DLD1 (cell line): ENCODE measurements at regions not wholly inside any gene's neighbourhood (a gene's known extent, or its start where the extent isn't known, plus 50 kb on each side); places are given as distances from the start of the nearest gene placed in this dataset.

ENCODE experiments used
- in situ Hi-C: cut with HindIII; loops from 2 replicates; pipeline ENCODE4 v1.10.0; 2017; ENCODE audit warnings: low sequenced_read_pairs

GRCh38 chr10:3526727-3527501 is 258.1 kb downstream of the KLF6 start:
- in situ Hi-C loops = no loop called here

GRCh38 chr10:3525832-3526449 is 259.1 kb downstream of the KLF6 start:
- in situ Hi-C loops = no loop called here

GRCh38 chr10:3524086-3524960 is 260.7 kb downstream of the KLF6 start:
- in situ Hi-C loops = no loop called here

- in situ Hi-C loops = no loop called here
Observed at GRCh38 chr10:3523309-3524050, 261.5 kb downstream of the KLF6 start.

GRCh38 chr10:3516923-3517255 is 268.1 kb downstream of the KLF6 start:
- in situ Hi-C loops = no loop called here

- in situ Hi-C loops = no loop called here
Observed at GRCh38 chr10:3516234-3516922, 268.6 kb downstream of the KLF6 start.

GRCh38 chr10:3514691-3515090 is 270.3 kb downstream of the KLF6 start:
- in situ Hi-C loops = no loop called here

- in situ Hi-C loops = no loop called here
Observed at GRCh38 chr10:3512263-3512662, 272.7 kb downstream of the KLF6 start.

GRCh38 chr10:3511483-3511882 is 273.5 kb downstream of the KLF6 start:
- in situ Hi-C loops = no loop called here

GRCh38 chr10:3510741-3511140 is 274.3 kb downstream of the KLF6 start:
- in situ Hi-C loops = no loop called here

GRCh38 chr10:3509355-3509754 is 275.7 kb downstream of the KLF6 start:
- in situ Hi-C loops = no loop called here

GRCh38 chr10:3503299-3503698 is 281.7 kb downstream of the KLF6 start:
- in situ Hi-C loops = no loop called here

- in situ Hi-C loops = no loop called here
Observed at GRCh38 chr10:3502673-3503072, 282.3 kb downstream of the KLF6 start.

- in situ Hi-C loops = no loop called here
Observed at GRCh38 chr10:3500408-3500856, 284.6 kb downstream of the KLF6 start.

GRCh38 chr10:3499120-3499519 is 285.9 kb downstream of the KLF6 start:
- in situ Hi-C loops = no loop called here

GRCh38 chr10:3497581-3497980 is 287.4 kb downstream of the KLF6 start:
- in situ Hi-C loops = no loop called here

- in situ Hi-C loops = no loop called here
Observed at GRCh38 chr10:3496138-3496537, 288.9 kb downstream of the KLF6 start.

- in situ Hi-C loops = no loop called here
Observed at GRCh38 chr10:3495281-3495680, 289.7 kb downstream of the KLF6 start.

GRCh38 chr10:3494838-3495230 is 290.2 kb downstream of the KLF6 start:
- in situ Hi-C loops = no loop called here

- in situ Hi-C loops = no loop called here
Observed at GRCh38 chr10:3494131-3494837, 290.7 kb downstream of the KLF6 start.
